Keratinocyte (primary cell): ENCODE measurements at regions not wholly inside any gene's neighbourhood (a gene's known extent, or its start where the extent isn't known, plus 50 kb on each side); places are given as distances from the start of the nearest gene placed in this dataset.

Source experiments
- CTCF ChIP-seq, 3 experiments: IDR thresholded peaks in 1 of 3; conservative IDR thresholded peaks in 1 of 3; optimal IDR thresholded peaks in 1 of 3; 2 replicates in 2 of 3; 3 replicates in 1 of 3; pipeline versions ENCODE3 to v1.5.1; 2011; ENCODE audit warnings: low read length in 3 of 3, mild to moderate bottlenecking in 3 of 3, moderate library complexity in 2 of 3, control low read depth in 1 of 3, inconsistent platforms in 1 of 3; ENCODE audit not compliant: insufficient read depth in 2 of 3; ENCODE audit errors: extremely low read depth in 1 of 3
- EZH2 ChIP-seq: IDR thresholded peaks from one replicate; pipeline ENCODE4 v1.6.1; 2012; ENCODE audit warnings: inconsistent platforms, mild to moderate bottlenecking, low read length, moderate library complexity

DNA sequence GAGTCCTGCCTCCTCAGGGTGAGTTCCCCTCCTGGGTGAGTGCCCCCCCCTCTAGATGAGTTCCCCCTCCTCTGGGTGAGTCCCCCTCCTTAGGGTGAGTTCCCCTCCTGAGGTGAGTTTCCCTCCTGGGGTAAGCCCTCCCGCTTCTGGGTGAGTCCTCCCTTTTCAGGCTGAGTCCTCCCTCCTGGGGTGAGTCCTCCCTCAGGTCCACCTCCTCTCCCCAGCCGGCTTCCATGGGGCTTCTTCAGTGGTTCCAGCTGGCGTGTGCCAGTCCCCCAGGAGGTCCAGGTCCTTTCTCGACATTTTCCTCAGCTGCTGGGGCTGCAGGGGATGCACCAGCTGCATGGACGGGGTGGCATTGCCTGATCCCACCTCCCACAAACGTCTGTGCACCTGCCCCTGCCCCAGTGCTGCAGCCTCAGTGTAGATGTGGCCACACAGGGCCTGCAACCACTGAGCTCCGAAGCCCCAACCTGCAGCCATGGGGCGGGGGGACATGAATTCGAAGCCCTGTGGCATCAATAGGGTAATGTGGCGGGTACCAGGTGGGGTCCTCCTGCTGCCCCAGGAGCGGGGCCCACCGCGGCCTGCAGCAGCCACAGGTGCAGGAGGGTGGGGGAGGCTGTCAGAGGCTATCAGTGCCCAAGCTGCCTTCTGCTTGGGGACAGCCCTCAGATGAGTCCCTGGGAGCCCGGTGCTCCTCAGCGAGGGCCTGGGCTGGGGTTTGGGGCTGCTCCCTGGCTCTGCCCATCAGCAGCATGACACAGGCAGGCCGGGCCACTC, 101.3 kb upstream of the FGF3 start:
- no peak for TF ChIP-seq CTCF (optimal IDR thresholded peaks at IDR 0.05 in 1 of 3, IDR thresholded peaks at IDR 0.05 in 1 of 3, conservative IDR thresholded peaks at IDR 0.05 in 1 of 3; ENCODE audit: extremely low read depth in 1 of 3, insufficient read depth in 2 of 3, low read length in 3 of 3)
- TF ChIP-seq EZH2, result no peak
